H1 (cell line): ENCODE measurements at regions not wholly inside any gene's neighbourhood (a gene's known extent, or its start where the extent isn't known, plus 50 kb on each side); places are given as distances from the start of the nearest gene placed in this dataset.

Experiments
- CTCF ChIA-PET: fragments of 300-600 bp; sonication (Branson Sonifier 250); formaldehyde crosslinking; loops from one replicate; lab custom pipeline; 2021; ENCODE audit not compliant: partially characterized antibody; lab: Charles Lee
- POLR2A ChIA-PET: fragments of 300-600 bp; sonication (Branson Sonifier 250); formaldehyde crosslinking; loops from one replicate; lab custom pipeline; 2021; ENCODE audit warnings: inconsistent platforms; ENCODE audit not compliant: partially characterized antibody; lab: Charles Lee
- DNase-seq, 2 experiments: peaks; one replicate each; pipeline versions ENCODE4 v3.0.0 to v3.0.0-alpha.2; 2010 to 2022; ENCODE audit warnings: low spot score in 2 of 2, low read depth in 1 of 2, mixed read lengths in 1 of 2
- FAIRE-seq: peaks from 2 replicates; lab custom pipeline; 2011; peaks lifted over from hg19 to GRCh38; lab: Jason Lieb, UNC
- H2AFZ ChIP-seq: 2 replicates; pipeline ENCODE4 v1.8.1; 2012; ENCODE audit warnings: low read length, inconsistent platforms
- H2AK5ac ChIP-seq: 2 replicates; pipeline ENCODE4 v1.6.1; 2013; ENCODE audit warnings: low read depth, low read length
- H2BK120ac ChIP-seq: replicated peaks from 2 replicates; pipeline ENCODE3; 2013; ENCODE audit warnings: low read depth, low read length, inconsistent platforms
- H2BK12ac ChIP-seq: 2 replicates; pipeline ENCODE4 v1.6.1; 2013; ENCODE audit warnings: low read depth, low read length
- H2BK15ac ChIP-seq: 2 replicates; pipeline ENCODE4 v1.6.1; 2013; ENCODE audit warnings: low read length
- H2BK20ac ChIP-seq: 2 replicates; pipeline ENCODE4 v1.6.1; 2013; ENCODE audit warnings: low read length
- H2BK5ac ChIP-seq: 2 replicates; pipeline ENCODE4 v1.6.1; 2013; ENCODE audit warnings: low read depth, low read length
- H3K14ac ChIP-seq: 2 replicates; pipeline ENCODE4 v1.6.1; 2013; ENCODE audit warnings: inconsistent platforms; ENCODE audit not compliant: insufficient read length
- H3K18ac ChIP-seq: 2 replicates; pipeline ENCODE4 v1.6.1; 2013; ENCODE audit warnings: low read length; ENCODE audit errors: extremely low read depth
- H3K23ac ChIP-seq: 2 replicates; pipeline ENCODE4 v1.6.1; 2013; ENCODE audit warnings: inconsistent platforms; ENCODE audit not compliant: insufficient read length
- H3K23me2 ChIP-seq: 2 replicates; pipeline ENCODE4 v1.6.1; 2013; ENCODE audit warnings: low read depth, low read length
- H3K27ac ChIP-seq: 2 replicates; pipeline ENCODE4 v1.6.1; 2011; ENCODE audit warnings: low read depth, low read length, inconsistent platforms
- H3K27me3 ChIP-seq, 4 experiments: replicated peaks in 1 of 4; 1 replicate in 1 of 4; 2 replicates in 3 of 4; pipeline versions ENCODE4 v1.6.1 to v1.8.1; 2011 to 2013; ENCODE audit warnings: low read length in 3 of 4, mild to moderate bottlenecking in 3 of 4, inconsistent platforms in 2 of 4, mixed read lengths in 2 of 4, moderate library complexity in 1 of 4; ENCODE audit not compliant: control insufficient read depth in 3 of 4, insufficient read depth in 3 of 4; ENCODE audit errors: extremely low read depth in 1 of 4
- H3K36me3 ChIP-seq, 4 experiments: 2 replicates each; pipeline versions ENCODE4 v1.6.1 to v1.8.1; 2011 to 2013; ENCODE audit warnings: mild to moderate bottlenecking in 4 of 4, low read length in 3 of 4, moderate library complexity in 2 of 4, control low read depth in 1 of 4, inconsistent platforms in 1 of 4; ENCODE audit not compliant: insufficient read depth in 4 of 4, control insufficient read depth in 2 of 4
- H3K4ac ChIP-seq: replicated peaks from 2 replicates; pipeline ENCODE3; 2013; ENCODE audit warnings: low read length, low read depth, mixed read lengths, inconsistent platforms; ENCODE audit not compliant: insufficient read length
- H3K4me1 ChIP-seq, 4 experiments: replicated peaks in 1 of 4; 1 replicate in 1 of 4; 2 replicates in 3 of 4; pipeline versions ENCODE4 v1.6.1 to v1.8.1; 2011 to 2013; ENCODE audit warnings: low read length in 3 of 4, inconsistent platforms in 2 of 4, mixed read lengths in 1 of 4; ENCODE audit not compliant: insufficient read depth in 4 of 4, control insufficient read depth in 3 of 4
- H3K4me2 ChIP-seq, 2 experiments: 2 replicates each; pipeline versions ENCODE4 v1.6.1 to v1.8.1; 2011 to 2013; ENCODE audit warnings: low read depth in 2 of 2, low read length in 2 of 2, control low read depth in 1 of 2, inconsistent platforms in 1 of 2, mild to moderate bottlenecking in 1 of 2; ENCODE audit not compliant: insufficient read depth in 1 of 2
- H3K4me3 ChIP-seq, 4 experiments: fragments of 200-600, 300-600 bp in 1 of 4; sonication (generic), shearing (Covaris generic), sonication (Bioruptor Twin) in 1 of 4; 2 replicates each; pipeline versions ENCODE4 v1.5.1 to v1.8.1; 2011 to 2016; ENCODE audit warnings: low read length in 4 of 4, low read depth in 3 of 4, control low read depth in 2 of 4, inconsistent platforms in 2 of 4, mild to moderate bottlenecking in 2 of 4, mixed read lengths in 1 of 4, moderate library complexity in 1 of 4; ENCODE audit not compliant: insufficient read depth in 2 of 4; ENCODE audit errors: extremely low read depth in 1 of 4
- H3K56ac ChIP-seq: replicated peaks from 2 replicates; pipeline ENCODE3; 2013; ENCODE audit warnings: low read depth, mild to moderate bottlenecking, mixed read lengths, low read length, inconsistent platforms; ENCODE audit not compliant: insufficient read length
- H3K79me1 ChIP-seq: 2 replicates; pipeline ENCODE4 v1.6.1; 2013; ENCODE audit warnings: low read depth, low read length, control low read depth
- H3K79me2 ChIP-seq, 2 experiments: 2 replicates each; pipeline versions ENCODE4 v1.6.1 to v1.8.1; 2012 to 2013; ENCODE audit warnings: low read length in 2 of 2, mild to moderate bottlenecking in 2 of 2, inconsistent platforms in 1 of 2; ENCODE audit not compliant: insufficient read depth in 2 of 2, control insufficient read depth in 1 of 2
- H3K9ac ChIP-seq, 4 experiments: replicated peaks in 1 of 4; 1 replicate in 1 of 4; 2 replicates in 3 of 4; pipeline versions ENCODE4 v1.6.1 to v1.8.1; 2011 to 2013; ENCODE audit warnings: low read depth in 3 of 4, low read length in 3 of 4, control low read depth in 2 of 4, mild to moderate bottlenecking in 2 of 4, moderate library complexity in 2 of 4, inconsistent platforms in 1 of 4; ENCODE audit errors: extremely low read depth in 1 of 4
- H3K9me3 ChIP-seq, 2 experiments: 2 replicates each; pipeline versions ENCODE4 v1.6.1 to v1.8.1; 2012 to 2013; ENCODE audit warnings: mild to moderate bottlenecking in 2 of 2, moderate library complexity in 2 of 2, control low read depth in 1 of 2, inconsistent platforms in 1 of 2, low read depth in 1 of 2, low read length in 1 of 2, mixed read lengths in 1 of 2; ENCODE audit not compliant: insufficient read depth in 2 of 2
- H4K20me1 ChIP-seq, 2 experiments: replicated peaks in 1 of 2; 2 replicates each; pipeline versions ENCODE3 to v1.8.1; 2011 to 2013; ENCODE audit warnings: inconsistent platforms in 2 of 2, low read length in 2 of 2, mild to moderate bottlenecking in 1 of 2; ENCODE audit not compliant: insufficient read depth in 2 of 2, control insufficient read depth in 1 of 2
- H4K5ac ChIP-seq: 2 replicates; pipeline ENCODE4 v1.6.1; 2013; ENCODE audit warnings: low read length, low read depth, mixed read lengths, inconsistent platforms; ENCODE audit not compliant: insufficient read length
- H4K8ac ChIP-seq: 2 replicates; pipeline ENCODE4 v1.8.0; 2013; ENCODE audit warnings: mild to moderate bottlenecking, moderate library complexity, low read length, inconsistent platforms; ENCODE audit not compliant: insufficient read depth; ENCODE audit errors: extremely low read depth
- H4K91ac ChIP-seq: replicated peaks from 2 replicates; pipeline ENCODE3; 2013; ENCODE audit warnings: low read length, mixed read lengths, inconsistent platforms; ENCODE audit not compliant: insufficient read length
- NANOG ChIP-seq: IDR thresholded peaks from 2 replicates; pipeline ENCODE4 v1.6.1; 2011; ENCODE audit warnings: low read length, low read depth, mild to moderate bottlenecking, inconsistent platforms; ENCODE audit not compliant: insufficient read depth, poor library complexity, severe bottlenecking
- RAD21 ChIP-seq, 2 experiments: IDR thresholded peaks in 1 of 2; conservative IDR thresholded peaks in 1 of 2; 2 replicates each; pipeline ENCODE4 v1.6.1; 2011; ENCODE audit warnings: low read depth in 2 of 2, low read length in 2 of 2, improper control_type of control experiment in 1 of 2, inconsistent platforms in 1 of 2, mild to moderate bottlenecking in 1 of 2, moderate library complexity in 1 of 2
- RXRA ChIP-seq: IDR thresholded peaks from 2 replicates; pipeline ENCODE4 v1.6.1; 2011; ENCODE audit warnings: low read depth, mild to moderate bottlenecking, low read length, moderate library complexity; ENCODE audit not compliant: insufficient read depth
- SP4 ChIP-seq: IDR thresholded peaks from 2 replicates; pipeline ENCODE4 v1.6.1; 2012; ENCODE audit warnings: low read length, inconsistent platforms
- WGBS, 2 experiments: shearing (Covaris generic) in 1 of 2; methylation state at CpG; one replicate each; pipeline versions ENCODE4 v1.1.6 to v1.1.7; 2013 to 2015; ENCODE audit warnings: low lambda C conversion rate in 2 of 2, mixed read lengths in 2 of 2, inconsistent platforms in 1 of 2, low coverage in 1 of 2, missing lambda C conversion rate in 1 of 2; ENCODE audit not compliant: insufficient replicate concordance in 2 of 2, insufficient coverage in 1 of 2, insufficient read length in 1 of 2; ENCODE audit errors: extremely low coverage in 1 of 2, missing lambda C conversion rate in 1 of 2; 5-methylcytosine and 5-hydroxymethylcytosine counted together

- no peak overlapping the region for H4K5ac ChIP-seq
- no peak overlapping the region for H2AFZ ChIP-seq
- ChIA-PET POLR2A (no interaction called here), CTCF (interaction anchor here (0.5 to 1.3 kb wide), 4 partner anchors 16 to 219 kb away, joined by 3 to 7 read pairs (median 3); no protein-coding TSS in a partner anchor)
- no peak overlapping the region for H3K27ac ChIP-seq
- H2BK12ac ChIP-seq: no peak overlapping the region
- H2BK15ac ChIP-seq: no peak overlapping the region
- no peak overlapping the region for H3K4me3 ChIP-seq
- no peak overlapping the region for H4K8ac ChIP-seq
- no peak overlapping the region for H3K4me2 ChIP-seq
- no peak overlapping the region for H2BK5ac ChIP-seq
- H2AK5ac ChIP-seq: no peak overlapping the region
- no peaks in the 10 kb centered on the region for H3K36me3 ChIP-seq
- H3K27me3 ChIP-seq: no peaks in the 10 kb centered on the region; a peak in 1 of 7 replicates
- no peak for FAIRE-seq
- H3K23me2 ChIP-seq: no peaks in the 10 kb centered on the region; the same call in 1 of the 2 replicates
- H3K4ac ChIP-seq: no peak overlapping the region
- H3K4me1 ChIP-seq: peaks cover 0 to 3% (median 0%) of the 10 kb centered on the region in 4 experiments; a peak in 3 of 7 replicates
- H3K9me3 ChIP-seq: peaks cover 0 to 2% of the 10 kb centered on the region in 2 experiments; a peak in 1 of 4 replicates
- no peak overlapping the region for H3K23ac ChIP-seq
- H3K18ac ChIP-seq: no peak overlapping the region
- H3K14ac ChIP-seq: no peak overlapping the region
- 93% methylated on average over 4 of the region's 4 CpGs; no CpG with 5 or more reads in 1 of the 2 experiments for WGBS, 2 experiments
- no peak overlapping the region for H4K91ac ChIP-seq
- no peak for DNase-seq
- H3K79me2 ChIP-seq: no peaks in the 10 kb centered on the region
- H4K20me1 ChIP-seq: no peaks in the 10 kb centered on the region
- no peaks in the 10 kb centered on the region for H3K79me1 ChIP-seq
- no peak overlapping the region for H2BK120ac ChIP-seq
- H3K9ac ChIP-seq: no peak overlapping the region
- no peak overlapping the region for H3K56ac ChIP-seq
- no peak overlapping the region for H2BK20ac ChIP-seq
- TF ChIP-seq RAD21 (IDR thresholded peaks at IDR 0.05 in 1 of 2, conservative IDR thresholded peaks at IDR 0.05 in 1 of 2; ENCODE audit: low read depth in 2 of 2, low read length in 2 of 2): no peak
- TF ChIP-seq SP4: no peak
- no peak for TF ChIP-seq RXRA
- no peak for TF ChIP-seq NANOG
Measured at GRCh38 chr11:119842731-119843130, 113.7 kb upstream of the NECTIN1 start.
